Activated T-cell treated with anti-CD3 and anti-CD28 coated beads, Interleukin-2, amount 50 U/mL, for 4 hours (primary cell): ENCODE measurements at regions not wholly inside any gene's neighbourhood (a gene's known extent, or its start where the extent isn't known, plus 50 kb on each side); places are given as distances from the start of the nearest gene placed in this dataset.

Experiments used
- ATAC-seq, 2 donors: fragments of 200-7000 bp; cut with Tn5 transposase; one replicate each; pipeline ENCODE4 v1.10.0; 2021
- DNase-seq: peaks from one replicate; pipeline ENCODE4 v3.0.0-alpha.2; 2020
- H3K27me3 Mint-ChIP-seq: one replicate; pipeline ENCODE4 v1.8.0; 2021; ENCODE audit warnings: low read depth, mixed read lengths
- H3K36me3 Mint-ChIP-seq: one replicate; pipeline ENCODE4 v1.8.0; 2022; ENCODE audit warnings: mixed read lengths; ENCODE audit not compliant: insufficient read depth
- H3K4me1 Mint-ChIP-seq: one replicate; pipeline ENCODE4 v1.8.0; 2021; ENCODE audit warnings: low read depth, mixed read lengths
- H3K4me3 Mint-ChIP-seq: one replicate; pipeline ENCODE4 v1.8.0; 2021; ENCODE audit warnings: mild to moderate bottlenecking, moderate library complexity, mixed read lengths
- H3K9me3 Mint-ChIP-seq: one replicate; pipeline ENCODE4 v1.8.0; 2021; ENCODE audit warnings: mixed read lengths

GRCh38 chr6:21441386-21441785, 152.2 kb upstream of the SOX4 start:
- H3K9me3 Mint-ChIP-seq: no peaks in the 10 kb centered on the region
- H3K4me1 Mint-ChIP-seq: peaks cover 12% of the 10 kb centered on the region
- DNase-seq (no peak), ATAC-seq (no peak)
- H3K27me3 Mint-ChIP-seq: no peaks in the 10 kb centered on the region
- H3K4me3 Mint-ChIP-seq: no peak overlapping the region
- no peaks in the 10 kb centered on the region for H3K36me3 Mint-ChIP-seq

- Mint-ChIP-seq H3K36me3 (no peaks in the 10 kb centered on the region), H3K4me3 (no peak overlapping the region), H3K4me1 (peaks cover 12% of the 10 kb centered on the region), H3K9me3 (no peaks in the 10 kb centered on the region), H3K27me3 (no peaks in the 10 kb centered on the region)
- DNase-seq (no peak), ATAC-seq (no peak)
Measured at GRCh38 chr6:21442874-21443273, 150.7 kb upstream of the SOX4 start.

- no peak for DNase-seq
- H3K4me3 Mint-ChIP-seq: no peak overlapping the region
- H3K36me3 Mint-ChIP-seq: no peaks in the 10 kb centered on the region
- no peaks in the 10 kb centered on the region for H3K4me1 Mint-ChIP-seq
- H3K27me3 Mint-ChIP-seq: peaks cover 3% of the 10 kb centered on the region
- ATAC-seq: no peak
- H3K9me3 Mint-ChIP-seq: no peaks in the 10 kb centered on the region
Measured at GRCh38 chr6:21444711-21445260, 148.8 kb upstream of the SOX4 start.

- DNase-seq: no peak
- Mint-ChIP-seq H3K4me3 (no peak overlapping the region), H3K9me3 (no peaks in the 10 kb centered on the region), H3K27me3 (peaks cover 3% of the 10 kb centered on the region), H3K36me3 (no peaks in the 10 kb centered on the region), H3K4me1 (no peaks in the 10 kb centered on the region)
- ATAC-seq: no peak
Measured at GRCh38 chr6:21447987-21448386, 145.6 kb upstream of the SOX4 start.

- ATAC-seq: no peak
- H3K9me3 Mint-ChIP-seq: no peaks in the 10 kb centered on the region
Measured at GRCh38 chr6:21448485-21449109, 145.0 kb upstream of the SOX4 start.

GRCh38 chr6:21450149-21450548, 143.4 kb upstream of the SOX4 start:
- Mint-ChIP-seq H3K27me3 (peaks cover 9% of the 10 kb centered on the region), H3K36me3 (no peaks in the 10 kb centered on the region), H3K9me3 (no peaks in the 10 kb centered on the region), H3K4me1 (no peaks in the 10 kb centered on the region), H3K4me3 (no peak overlapping the region)
- DNase-seq: no peak
- ATAC-seq: no peak

More at GRCh38 chr6:21448485-21449109, 145.0 kb upstream of the SOX4 start:
- H3K4me3 Mint-ChIP-seq: no peak overlapping the region
- H3K27me3 Mint-ChIP-seq: peaks cover 5% of the 10 kb centered on the region
- no peaks in the 10 kb centered on the region for H3K4me1 Mint-ChIP-seq
- no peaks in the 10 kb centered on the region for H3K36me3 Mint-ChIP-seq
- no peak for DNase-seq

- peaks cover 9% of the 10 kb centered on the region for H3K27me3 Mint-ChIP-seq
- no peaks in the 10 kb centered on the region for H3K4me1 Mint-ChIP-seq
- ATAC-seq (no peak), DNase-seq (no peak)
- no peaks in the 10 kb centered on the region for H3K9me3 Mint-ChIP-seq
- no peak overlapping the region for H3K4me3 Mint-ChIP-seq
- no peaks in the 10 kb centered on the region for H3K36me3 Mint-ChIP-seq
Measured at GRCh38 chr6:21450628-21451027, 142.9 kb upstream of the SOX4 start.

GRCh38 chr6:21451546-21452013, 142.0 kb upstream of the SOX4 start:
- ATAC-seq (no peak), DNase-seq (no peak)
- Mint-ChIP-seq H3K36me3 (no peaks in the 10 kb centered on the region), H3K9me3 (no peaks in the 10 kb centered on the region), H3K4me3 (no peak overlapping the region), H3K4me1 (no peaks in the 10 kb centered on the region), H3K27me3 (peaks cover 9% of the 10 kb centered on the region)

- Mint-ChIP-seq H3K27me3 (peaks cover 6% of the 10 kb centered on the region), H3K36me3 (no peaks in the 10 kb centered on the region)
Measured at GRCh38 chr6:21454262-21454661, 139.3 kb upstream of the SOX4 start.

GRCh38 chr6:21455071-21455470, 138.5 kb upstream of the SOX4 start:
- no peak for DNase-seq
- no peak for ATAC-seq
- Mint-ChIP-seq H3K27me3 (peaks cover 6% of the 10 kb centered on the region), H3K9me3 (no peaks in the 10 kb centered on the region), H3K4me1 (no peaks in the 10 kb centered on the region), H3K36me3 (no peaks in the 10 kb centered on the region), H3K4me3 (no peak overlapping the region)

More at GRCh38 chr6:21454262-21454661, 139.3 kb upstream of the SOX4 start:
- Mint-ChIP-seq H3K4me3 (no peak overlapping the region), H3K4me1 (no peaks in the 10 kb centered on the region), H3K9me3 (no peaks in the 10 kb centered on the region)
- DNase-seq (no peak), ATAC-seq (no peak)

GRCh38 chr6:21457647-21458046, 135.9 kb upstream of the SOX4 start:
- H3K9me3 Mint-ChIP-seq: no peaks in the 10 kb centered on the region
- no peaks in the 10 kb centered on the region for H3K4me1 Mint-ChIP-seq
- ATAC-seq: no peak
- H3K4me3 Mint-ChIP-seq: no peak overlapping the region
- H3K36me3 Mint-ChIP-seq: no peaks in the 10 kb centered on the region
- no peak for DNase-seq
- peaks cover 6% of the 10 kb centered on the region for H3K27me3 Mint-ChIP-seq

GRCh38 chr6:21459641-21460040, 133.9 kb upstream of the SOX4 start:
- no peak for DNase-seq
- H3K36me3 Mint-ChIP-seq: no peaks in the 10 kb centered on the region
- H3K4me1 Mint-ChIP-seq: no peaks in the 10 kb centered on the region
- H3K4me3 Mint-ChIP-seq: no peak overlapping the region
- no peaks in the 10 kb centered on the region for H3K27me3 Mint-ChIP-seq
- ATAC-seq: no peak
- H3K9me3 Mint-ChIP-seq: no peaks in the 10 kb centered on the region

- Mint-ChIP-seq H3K4me3 (no peak overlapping the region), H3K27me3 (no peaks in the 10 kb centered on the region), H3K4me1 (no peaks in the 10 kb centered on the region), H3K9me3 (no peaks in the 10 kb centered on the region), H3K36me3 (no peaks in the 10 kb centered on the region)
- no peak for DNase-seq
- ATAC-seq: no peak
Measured at GRCh38 chr6:21461844-21462518, 131.6 kb upstream of the SOX4 start.

- Mint-ChIP-seq H3K4me3 (no peak overlapping the region), H3K9me3 (no peaks in the 10 kb centered on the region), H3K36me3 (no peaks in the 10 kb centered on the region), H3K4me1 (no peaks in the 10 kb centered on the region), H3K27me3 (no peaks in the 10 kb centered on the region)
- DNase-seq: no peak
- ATAC-seq: no peak
Measured at GRCh38 chr6:21462519-21462852, 131.1 kb upstream of the SOX4 start.

GRCh38 chr6:21467091-21467490, 126.5 kb upstream of the SOX4 start:
- H3K4me1 Mint-ChIP-seq: no peaks in the 10 kb centered on the region
- ATAC-seq (no peak), DNase-seq (no peak)
- no peak overlapping the region for H3K4me3 Mint-ChIP-seq
- H3K36me3 Mint-ChIP-seq: no peaks in the 10 kb centered on the region
- H3K27me3 Mint-ChIP-seq: peaks cover 2% of the 10 kb centered on the region
- no peaks in the 10 kb centered on the region for H3K9me3 Mint-ChIP-seq
